SK-N-MC (cell line): ENCODE measurements at regions not wholly inside any gene's neighbourhood (a gene's known extent, or its start where the extent isn't known, plus 50 kb on each side); places are given as distances from the start of the nearest gene placed in this dataset.

Experiments used
- EZH2 ChIP-seq: fragments of 200-600 bp; sonication (generic); IDR thresholded peaks from one replicate; pipeline ENCODE4 v1.6.1; 2017; ENCODE audit warnings: antibody characterized with exemption
- POLR2AphosphoS5 ChIP-seq: IDR thresholded peaks from 2 replicates; pipeline ENCODE4 v1.6.1; 2012; ENCODE audit warnings: mild to moderate bottlenecking, low read depth, low read length, borderline replicate concordance

- TF ChIP-seq EZH2 (no peak), POLR2AphosphoS5 (no peak)
Observed at GRCh38 chr3:161423911-161424522, 52.7 kb upstream of the SPTSSB start.
